ENCODE measurements at regions not wholly inside any gene's neighbourhood (a gene's known extent, or its start where the extent isn't known, plus 50 kb on each side); places are given as distances from the start of the nearest gene placed in this dataset.

DNA sequence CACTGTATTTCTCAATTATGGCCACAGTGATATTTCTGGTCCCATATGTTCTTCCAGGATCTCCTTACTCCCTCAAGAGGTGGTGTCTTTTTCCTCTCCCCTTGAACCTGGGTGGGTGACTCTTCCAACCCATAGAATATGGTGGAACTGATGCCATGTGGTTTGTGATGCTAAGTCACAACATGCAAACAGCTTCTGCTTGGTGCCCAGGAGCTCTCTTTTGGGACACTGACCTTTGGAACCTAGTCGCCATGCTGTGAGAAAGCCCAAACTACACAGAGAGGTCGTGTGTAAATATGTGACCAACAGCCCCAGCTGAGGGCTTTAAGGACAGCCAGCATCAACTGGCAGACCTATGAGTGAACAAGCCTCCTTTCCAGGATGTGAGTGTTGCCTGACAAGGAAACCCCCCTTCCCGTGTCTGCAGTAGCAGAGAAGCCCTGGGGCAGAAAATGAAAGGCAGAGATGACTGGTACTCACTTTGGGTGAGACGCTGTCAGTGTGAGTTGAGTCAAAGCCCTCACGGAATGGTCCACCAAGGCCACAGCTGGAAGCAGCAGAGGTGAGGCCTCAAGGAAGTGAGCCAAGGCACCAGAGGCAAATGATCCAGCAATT lies 223.4 kb downstream of the BCOR start (continued):
- no peak for TF ChIP-seq FOSL1 (tag; conservative IDR thresholded peaks at IDR 0.05)
- TF ChIP-seq, protein P1, sequence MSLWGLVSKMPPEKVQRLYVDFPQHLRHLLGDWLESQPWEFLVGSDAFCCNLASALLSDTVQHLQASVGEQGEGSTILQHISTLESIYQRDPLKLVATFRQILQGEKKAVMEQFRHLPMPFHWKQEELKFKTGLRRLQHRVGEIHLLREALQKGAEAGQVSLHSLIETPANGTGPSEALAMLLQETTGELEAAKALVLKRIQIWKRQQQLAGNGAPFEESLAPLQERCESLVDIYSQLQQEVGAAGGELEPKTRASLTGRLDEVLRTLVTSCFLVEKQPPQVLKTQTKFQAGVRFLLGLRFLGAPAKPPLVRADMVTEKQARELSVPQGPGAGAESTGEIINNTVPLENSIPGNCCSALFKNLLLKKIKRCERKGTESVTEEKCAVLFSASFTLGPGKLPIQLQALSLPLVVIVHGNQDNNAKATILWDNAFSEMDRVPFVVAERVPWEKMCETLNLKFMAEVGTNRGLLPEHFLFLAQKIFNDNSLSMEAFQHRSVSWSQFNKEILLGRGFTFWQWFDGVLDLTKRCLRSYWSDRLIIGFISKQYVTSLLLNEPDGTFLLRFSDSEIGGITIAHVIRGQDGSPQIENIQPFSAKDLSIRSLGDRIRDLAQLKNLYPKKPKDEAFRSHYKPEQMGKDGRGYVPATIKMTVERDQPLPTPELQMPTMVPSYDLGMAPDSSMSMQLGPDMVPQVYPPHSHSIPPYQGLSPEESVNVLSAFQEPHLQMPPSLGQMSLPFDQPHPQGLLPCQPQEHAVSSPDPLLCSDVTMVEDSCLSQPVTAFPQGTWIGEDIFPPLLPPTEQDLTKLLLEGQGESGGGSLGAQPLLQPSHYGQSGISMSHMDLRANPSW (CRISPR knock-in tag; IDR thresholded peaks at IDR 0.05): no peak
- TF ChIP-seq KLF1 (tag; IDR thresholded peaks at IDR 0.05): no peak
- TF ChIP-seq, protein P2, sequence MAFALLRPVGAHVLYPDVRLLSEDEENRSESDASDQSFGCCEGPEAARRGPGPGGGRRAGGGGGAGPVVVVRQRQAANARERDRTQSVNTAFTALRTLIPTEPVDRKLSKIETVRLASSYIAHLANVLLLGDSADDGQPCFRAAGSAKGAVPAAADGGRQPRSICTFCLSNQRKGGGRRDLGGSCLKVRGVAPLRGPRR (CRISPR knock-in tag; IDR thresholded peaks at IDR 0.05): no peak
- TF ChIP-seq, protein P3, sequence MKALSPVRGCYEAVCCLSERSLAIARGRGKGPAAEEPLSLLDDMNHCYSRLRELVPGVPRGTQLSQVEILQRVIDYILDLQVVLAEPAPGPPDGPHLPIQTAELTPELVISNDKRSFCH (CRISPR knock-in tag; IDR thresholded peaks at IDR 0.05): no peak
- TF ChIP-seq, protein P3 (tag; IDR thresholded peaks at IDR 0.05): no peak
- no peak for TF ChIP-seq ETV5 (CRISPR knock-in tag; IDR thresholded peaks at IDR 0.05; ENCODE audit: low read depth)
- TF ChIP-seq TAF9B (IDR thresholded peaks at IDR 0.05; ENCODE audit: partially characterized antibody): no peak
- no peak for TF ChIP-seq NCOA1 (IDR thresholded peaks at IDR 0.05; ENCODE audit: low read depth)
- TF ChIP-seq RFX5 (IDR thresholded peaks at IDR 0.05; ENCODE audit: low read depth, low read length): no peak
- TF ChIP-seq FOXK2 (conservative IDR thresholded peaks at IDR 0.05 in 1 of 2, IDR thresholded peaks at IDR 0.05 in 1 of 2; ENCODE audit: low read depth in 2 of 2): no peak
